ENCODE measurements at regions not wholly inside any gene's neighbourhood (a gene's known extent, or its start where the extent isn't known, plus 50 kb on each side); places are given as distances from the start of the nearest gene placed in this dataset.

- peak in 1 of 2 experiments; percentile 28; a peak in 1 of 4 replicates for TF ChIP-seq MLLT1 (IDR thresholded peaks at IDR 0.05)
- 0 out of 2 replicates have a peak, but pooled peaks have one; percentile 20 for TF ChIP-seq BMI1 (IDR thresholded peaks at IDR 0.05; ENCODE audit: low read length)
- no peak for TF ChIP-seq ZNF3 (CRISPR knock-in tag; IDR thresholded peaks at IDR 0.05)
- TF ChIP-seq CTCFL (IDR thresholded peaks at IDR 0.05; ENCODE audit: borderline replicate concordance, insufficient read depth, low read depth, low read length, poor library complexity, severe bottlenecking), result peak; percentile 54
- TF ChIP-seq CBX3 (IDR thresholded peaks at IDR 0.05; ENCODE audit: borderline replicate concordance in 1 of 2, low read length in 2 of 2), result peak in 1 of 2 experiments; percentile 39; a peak in 1 of 3 replicates
- TF ChIP-seq ZNF79 (CRISPR knock-in tag; IDR thresholded peaks at IDR 0.05; ENCODE audit: low read depth), result no peak
Observed at GRCh38 chr1:182143154-182143657, 81.7 kb upstream of the ZNF648 start (continued).

Data from K562 (cell line).